Right ventricle myocardium inferior (tissue), 1 donor: ENCODE measurements at regions not wholly inside any gene's neighbourhood (a gene's known extent, or its start where the extent isn't known, plus 50 kb on each side); places are given as distances from the start of the nearest gene placed in this dataset.
"Not testable (repeated sequence)": the region's sequence is repeated elsewhere in the genome, so short reads cannot be mapped to it uniquely, and the experiment has no call there.

Experiments used
- ATAC-seq: fragments of 200-7000 bp; cut with Tn5 transposase; one replicate; pipeline ENCODE4 v1.9.1; 2020; ENCODE audit warnings: mild to moderate bottlenecking, moderate library complexity
- DNase-seq: peaks from one replicate; pipeline ENCODE4 v3.0.0; 2021; ENCODE audit errors: missing footprints
- intact Hi-C: fragments of 100-400 bp; cut with DNase I; formaldehyde crosslinking; loops from one replicate; pipeline ENCODE4 v1.11.0; 2022
- donor health status: DM: no; HTN: yes; CAD: no; lungs with severe emphysema.

GRCh38 chr1:116286541-116286971 is 86.5 kb upstream of the ATP1A1 start:
- intact Hi-C loops: no loop called here
- DNase-seq (no peak), ATAC-seq (no peak)

DNA sequence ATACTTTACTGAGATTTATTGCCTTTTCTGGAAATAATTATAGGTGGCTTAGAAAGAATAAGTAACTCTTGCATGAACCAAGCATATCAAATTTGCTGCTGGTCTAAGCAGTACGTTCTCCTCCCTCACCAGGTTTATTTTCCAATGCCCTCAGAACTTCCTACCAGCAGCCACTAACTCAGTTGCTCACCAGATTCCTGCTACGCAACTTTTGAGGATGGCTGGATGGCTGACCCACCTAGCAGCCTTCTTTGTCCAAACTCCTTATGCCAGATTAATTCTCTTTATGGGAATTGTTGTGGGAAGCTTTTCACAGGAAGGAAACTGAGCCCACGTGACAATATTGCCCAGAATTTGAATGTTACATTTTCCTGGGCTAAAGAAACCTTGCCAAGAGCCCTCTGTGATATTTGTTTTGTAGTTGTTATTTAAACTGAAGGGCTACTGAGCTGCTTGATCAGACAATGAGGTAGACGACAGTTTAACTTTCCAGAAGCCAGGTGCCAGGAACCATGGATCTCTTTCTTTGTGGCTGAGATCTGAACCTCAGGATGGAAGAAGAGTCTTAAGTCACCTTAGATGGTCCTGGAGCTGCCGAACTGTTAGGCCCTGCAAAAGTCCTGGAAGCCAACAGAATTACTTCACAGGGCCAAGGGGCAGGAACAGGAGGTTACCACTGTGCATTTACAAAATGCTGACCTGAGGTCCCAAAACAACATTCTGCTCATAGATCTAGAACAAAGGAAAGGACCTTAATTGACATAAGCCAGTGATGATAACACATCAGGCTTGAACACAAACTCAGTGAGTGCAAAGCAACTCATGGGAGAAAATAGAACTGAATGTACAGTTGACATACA is 85.5 kb upstream of the ATP1A1 start:
- intact Hi-C loops: no loop called here
- no peak for ATAC-seq
- no peak for DNase-seq

DNA sequence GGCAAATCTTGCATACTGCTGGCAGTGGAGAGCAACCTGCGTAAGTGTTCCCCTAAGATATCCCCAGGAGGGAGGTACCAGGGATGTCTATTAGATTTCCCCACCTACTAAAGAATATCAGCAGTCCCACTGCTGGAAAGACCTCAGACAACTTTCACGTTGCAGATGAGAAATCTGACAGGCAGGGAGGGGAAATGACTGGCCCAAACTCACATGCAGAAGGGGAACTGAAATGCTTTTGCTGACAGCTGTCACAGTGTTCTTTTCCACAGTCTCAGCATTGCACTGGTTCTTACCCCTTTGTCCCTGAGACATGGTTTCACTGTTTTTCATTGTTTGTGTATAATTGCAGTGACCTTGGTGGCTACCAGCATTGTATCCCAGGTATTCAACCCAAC is 84.8 kb upstream of the ATP1A1 start:
- no peak for DNase-seq
- ATAC-seq: no peak
- intact Hi-C loops: no loop called here

GRCh38 chr1:116289193-116289592 is 83.9 kb upstream of the ATP1A1 start:
- intact Hi-C loops: no loop called here
- no peak for ATAC-seq
- no peak for DNase-seq

DNA sequence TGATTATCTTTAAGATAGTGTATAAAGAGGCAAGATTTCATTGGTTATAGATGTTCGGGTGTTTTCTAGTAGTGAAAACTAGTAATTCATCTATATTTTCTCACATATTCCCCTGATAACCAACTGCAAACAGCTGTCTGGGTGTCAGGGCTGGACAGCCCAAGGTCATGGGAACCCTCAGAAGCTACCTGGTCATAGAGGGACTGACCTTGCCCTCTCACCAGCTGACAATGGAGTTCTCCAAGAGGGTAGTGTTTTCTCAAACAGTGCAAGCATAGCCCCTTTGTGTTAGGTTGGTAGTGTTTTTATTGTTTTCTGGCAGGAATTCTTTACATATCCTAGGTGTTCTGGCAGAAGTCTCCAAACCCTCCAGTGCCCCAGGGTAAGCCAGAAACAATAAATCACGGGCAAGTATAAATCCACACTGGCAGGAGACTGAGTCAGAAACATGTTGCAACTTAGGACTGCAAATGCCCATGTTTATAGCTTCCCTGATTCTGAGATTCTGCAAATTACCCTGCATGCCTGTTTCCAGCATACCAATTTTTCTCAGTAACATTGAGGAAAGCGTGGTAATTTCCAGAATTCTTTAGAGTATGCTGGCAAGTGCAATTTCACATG is 82.8 kb upstream of the ATP1A1 start:
- no peak for DNase-seq
- no peak for ATAC-seq
- intact Hi-C loops: no loop called here

DNA sequence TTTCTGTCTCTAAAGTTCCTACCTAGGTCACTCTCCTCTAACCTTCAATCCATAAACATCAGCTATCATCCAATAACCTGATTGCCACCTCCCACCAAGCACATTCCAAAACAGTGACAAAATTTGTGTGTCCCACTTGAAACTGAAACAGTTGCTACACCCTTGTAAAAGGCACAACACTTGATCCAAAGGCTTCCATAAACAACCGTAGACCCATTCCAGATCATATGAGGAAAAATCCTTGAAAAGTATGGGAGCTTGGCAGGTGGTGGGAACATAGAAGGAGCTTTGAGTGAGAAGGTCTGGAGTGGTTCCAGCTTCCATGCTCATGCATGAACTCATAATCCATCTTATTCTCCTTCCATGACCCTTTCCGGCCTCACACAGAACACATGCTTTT is 82.0 kb upstream of the ATP1A1 start:
- ATAC-seq (no peak), DNase-seq (no peak)
- intact Hi-C loops: no loop called here

DNA sequence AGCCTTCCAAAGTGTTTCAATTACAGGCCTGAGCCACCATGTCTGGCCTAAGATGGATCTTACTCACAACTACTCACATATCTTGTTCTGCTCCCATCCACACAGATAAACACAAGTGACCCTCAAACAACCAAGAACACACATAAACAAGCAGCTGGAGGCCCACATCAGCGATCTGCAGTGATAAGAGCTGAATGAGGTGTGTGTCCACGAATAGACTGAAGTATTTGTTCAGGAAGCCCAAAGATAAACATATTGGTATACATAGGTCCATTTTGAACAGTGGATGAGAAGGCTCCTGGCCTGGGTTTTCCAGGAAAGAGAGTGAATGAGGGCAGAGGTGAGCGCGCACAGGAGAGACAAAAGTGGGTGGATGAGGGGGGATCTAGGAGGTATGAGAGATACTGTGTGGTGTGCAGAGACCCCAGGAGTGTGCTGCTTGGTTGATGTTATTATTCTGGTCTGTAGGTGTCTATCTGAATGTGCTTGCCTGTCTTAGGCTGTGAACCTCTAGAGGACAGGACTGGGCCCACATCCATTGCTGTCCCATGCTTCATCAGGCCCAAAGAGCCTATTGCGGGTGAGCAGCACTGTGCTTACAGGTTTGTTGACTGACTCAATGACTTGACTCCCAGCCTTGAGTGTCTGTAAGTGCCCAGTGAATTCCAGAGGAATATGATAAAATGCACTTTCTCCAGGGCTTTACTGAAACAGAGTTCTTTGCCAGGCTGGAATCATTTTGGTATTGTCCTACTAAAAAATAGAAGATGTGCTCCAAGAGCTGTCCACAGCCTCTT is 79.9 kb upstream of the ATP1A1 start:
- DNase-seq (no peak), ATAC-seq (no peak)
- intact Hi-C loops: no loop called here

DNA sequence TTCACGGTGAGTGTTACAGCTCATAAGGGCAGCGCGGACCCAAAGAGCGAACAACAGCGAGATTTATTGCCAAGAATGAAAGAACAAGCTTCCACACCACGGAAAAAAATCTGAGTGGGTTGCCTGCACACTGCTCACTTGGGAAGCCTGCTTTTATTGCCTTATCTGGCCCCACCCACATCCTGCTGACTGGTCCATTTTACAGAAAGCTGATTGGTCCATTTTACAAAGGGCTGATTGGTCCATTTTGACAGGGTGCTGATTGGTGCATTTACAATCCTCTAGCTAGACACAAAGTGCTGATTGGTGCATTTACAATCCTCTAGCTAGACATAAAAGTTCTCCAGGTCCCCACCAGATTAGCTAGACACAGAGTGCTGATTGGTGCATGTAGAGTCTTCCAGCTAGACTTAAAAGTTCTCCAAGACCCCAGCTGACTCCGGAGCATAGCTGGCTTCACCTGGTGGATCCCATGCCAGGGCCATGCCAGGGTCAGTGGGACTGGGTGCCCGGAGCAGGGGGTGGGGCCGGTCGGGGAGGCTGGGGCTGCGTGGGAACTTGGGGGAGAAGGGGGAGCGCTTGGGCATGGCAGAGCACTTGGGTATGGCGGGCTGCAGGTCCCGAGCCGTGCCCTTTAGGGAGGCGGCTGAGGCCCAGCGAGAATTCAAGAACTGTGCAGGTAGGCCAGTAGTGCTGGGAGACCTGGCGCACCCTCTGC is 75.4 kb upstream of the ATP1A1 start:
- no peak for ATAC-seq
- DNase-seq: no peak
- intact Hi-C loops: no loop called here

GRCh38 chr1:116298213-116298579 is 74.8 kb upstream of the ATP1A1 start:
- ATAC-seq, intact Hi-C loops: not testable (repeated sequence)
- DNase-seq: peak; percentile 68

DNA sequence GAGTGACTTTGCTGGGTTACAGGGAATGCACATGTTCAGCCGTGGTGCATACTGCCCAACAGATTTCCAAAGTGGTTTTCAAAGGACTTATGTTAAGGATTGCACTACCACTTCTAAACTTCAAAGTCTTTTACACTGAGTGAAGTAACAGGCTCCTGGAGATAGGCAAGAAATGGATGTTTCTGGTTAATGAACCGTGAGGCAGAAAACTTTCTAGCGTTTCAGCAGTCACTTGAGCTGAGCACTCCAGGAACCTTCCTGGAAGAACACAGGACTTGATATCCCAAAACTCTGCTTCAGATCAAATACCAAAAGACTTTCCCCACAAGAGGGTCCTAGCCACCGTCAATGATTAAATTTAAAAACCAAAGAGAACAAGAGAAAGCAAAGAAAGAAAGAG is 74.3 kb upstream of the ATP1A1 start:
- DNase-seq (no peak), ATAC-seq (no peak)
- intact Hi-C loops: no loop called here

- DNase-seq (no peak), ATAC-seq (no peak)
- intact Hi-C loops: no loop called here
Measured at GRCh38 chr1:116299248-116299647, 73.8 kb upstream of the ATP1A1 start.

DNA sequence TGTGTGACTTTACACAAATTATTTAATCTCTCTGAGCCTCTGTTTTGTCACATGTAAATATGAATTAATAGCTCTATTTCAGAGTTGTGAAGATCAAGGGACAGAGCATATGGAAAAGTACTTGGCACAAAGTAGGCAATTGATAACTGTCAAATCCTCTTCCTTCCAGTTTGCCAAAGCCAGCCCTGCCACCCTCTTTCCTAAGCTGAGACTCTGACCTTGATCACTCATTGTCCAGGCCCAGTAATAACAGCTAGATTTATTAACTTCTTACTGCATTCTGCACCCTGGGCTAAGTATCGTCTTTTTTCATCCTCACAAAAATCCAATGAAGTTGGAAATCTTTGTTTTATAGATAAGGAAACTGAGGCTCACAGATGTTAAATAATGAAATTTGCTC is 70.8 kb upstream of the ATP1A1 start:
- ATAC-seq: no peak
- no peak for DNase-seq
- intact Hi-C loops: no loop called here

- ATAC-seq: no peak
- intact Hi-C loops: no loop called here
- DNase-seq: no peak
Measured at GRCh38 chr1:116306102-116306501, 66.9 kb upstream of the ATP1A1 start.

GRCh38 chr1:116306840-116307442 is 66.1 kb upstream of the ATP1A1 start:
- DNase-seq: no peak
- intact Hi-C loops: no loop called here
- no peak for ATAC-seq

GRCh38 chr1:116308276-116308675 is 64.8 kb upstream of the ATP1A1 start:
- intact Hi-C loops: no loop called here
- DNase-seq (no peak), ATAC-seq (no peak)

GRCh38 chr1:116309090-116309870 is 63.8 kb upstream of the ATP1A1 start:
- ATAC-seq: no peak
- no peak for DNase-seq
- intact Hi-C loops: no loop called here

GRCh38 chr1:116310180-116310579 is 62.9 kb upstream of the ATP1A1 start:
- intact Hi-C loops: no loop called here
- ATAC-seq (peak; percentile 56), DNase-seq (no peak)

- intact Hi-C loops: no loop called here
- ATAC-seq (no peak), DNase-seq (no peak)
Measured at GRCh38 chr1:116311193-116311592, 61.9 kb upstream of the ATP1A1 start.
